ENCODE measurements at regions not wholly inside any gene's neighbourhood (a gene's known extent, or its start where the extent isn't known, plus 50 kb on each side); places are given as distances from the start of the nearest gene placed in this dataset.
"Not testable (repeated sequence)": the region's sequence is repeated elsewhere in the genome, so short reads cannot be mapped to it uniquely, and the experiment has no call there.

- no peak for DNase-seq
Measured at GRCh38 chr7:114364151-114364550, 50.5 kb upstream of the FOXP2 start.

- no peak for DNase-seq
Measured at GRCh38 chr7:114363292-114363691, 51.3 kb upstream of the FOXP2 start.

GRCh38 chr7:114358911-114359310, 55.7 kb upstream of the FOXP2 start:
- DNase-seq = no peak

- no peak for DNase-seq
Measured at GRCh38 chr7:114356133-114356532, 58.5 kb upstream of the FOXP2 start.

GRCh38 chr7:114354306-114354705, 60.3 kb upstream of the FOXP2 start:
- DNase-seq = no peak

GRCh38 chr7:114345494-114345893, 69.1 kb upstream of the FOXP2 start:
- DNase-seq = no peak

GRCh38 chr7:114343949-114344708, 70.5 kb upstream of the FOXP2 start:
- DNase-seq = no peak

- DNase-seq = no peak
Measured at GRCh38 chr7:114342431-114343179, 72.0 kb upstream of the FOXP2 start.

GRCh38 chr7:114341648-114342047, 73.0 kb upstream of the FOXP2 start:
- no peak for DNase-seq

GRCh38 chr7:114334989-114335388, 79.6 kb upstream of the FOXP2 start:
- no peak for DNase-seq

GRCh38 chr7:114329458-114329857, 85.2 kb upstream of the FOXP2 start:
- DNase-seq = not testable (repeated sequence)

- DNase-seq = no peak
Measured at GRCh38 chr7:114317450-114318098, 97.0 kb upstream of the FOXP2 start.

- no peak for DNase-seq
Measured at GRCh38 chr7:114312649-114313048, 102.0 kb upstream of the FOXP2 start.

- DNase-seq = no peak
Measured at GRCh38 chr7:114310345-114311110, 104.1 kb upstream of the FOXP2 start.

GRCh38 chr7:114309729-114310128, 104.9 kb upstream of the FOXP2 start:
- no peak for DNase-seq

- no peak for DNase-seq
Measured at GRCh38 chr7:114303301-114303700, 111.3 kb upstream of the FOXP2 start.

- no peak for DNase-seq
Measured at GRCh38 chr7:114302858-114303257, 111.8 kb upstream of the FOXP2 start.

GRCh38 chr7:114298011-114298410, 116.6 kb upstream of the FOXP2 start:
- no peak for DNase-seq

GRCh38 chr7:114297121-114297520, 117.5 kb upstream of the FOXP2 start:
- no peak for DNase-seq

GRCh38 chr7:114295522-114295921, 119.1 kb upstream of the FOXP2 start:
- DNase-seq = no peak

GRCh38 chr7:114294036-114294435, 120.6 kb upstream of the FOXP2 start:
- DNase-seq = no peak

- no peak for DNase-seq
Measured at GRCh38 chr7:114293289-114294012, 121.2 kb upstream of the FOXP2 start.
